H1 (cell line): ENCODE measurements at regions not wholly inside any gene's neighbourhood (a gene's known extent, or its start where the extent isn't known, plus 50 kb on each side); places are given as distances from the start of the nearest gene placed in this dataset.

Experiments used
- HDAC2 ChIP-seq, 2 experiments: fragments of 300-600 bp in 1 of 2; sonication (generic) in 1 of 2; IDR thresholded peaks; 2 replicates each; pipeline ENCODE4 v1.6.1; 2011 to 2012; ENCODE audit warnings: low read depth in 2 of 2, low read length in 2 of 2, mild to moderate bottlenecking in 2 of 2, moderate library complexity in 2 of 2, borderline replicate concordance in 1 of 2, inconsistent platforms in 1 of 2
- JUND ChIP-seq: IDR thresholded peaks from 2 replicates; pipeline ENCODE4 v1.6.1; 2011; ENCODE audit warnings: mild to moderate bottlenecking, improper control_type of control experiment, low read length
- RAD21 ChIP-seq, 2 experiments: IDR thresholded peaks in 1 of 2; conservative IDR thresholded peaks in 1 of 2; 2 replicates each; pipeline ENCODE4 v1.6.1; 2011; ENCODE audit warnings: low read depth in 2 of 2, low read length in 2 of 2, improper control_type of control experiment in 1 of 2, inconsistent platforms in 1 of 2, mild to moderate bottlenecking in 1 of 2, moderate library complexity in 1 of 2
- SAP30 ChIP-seq: fragments of 300-600 bp; sonication (generic); IDR thresholded peaks from 2 replicates; pipeline ENCODE4 v1.7.1; 2012; ENCODE audit warnings: low read length, moderate library complexity, mild to moderate bottlenecking, inconsistent platforms; ENCODE audit not compliant: insufficient read depth, insufficient replicate concordance

DNA sequence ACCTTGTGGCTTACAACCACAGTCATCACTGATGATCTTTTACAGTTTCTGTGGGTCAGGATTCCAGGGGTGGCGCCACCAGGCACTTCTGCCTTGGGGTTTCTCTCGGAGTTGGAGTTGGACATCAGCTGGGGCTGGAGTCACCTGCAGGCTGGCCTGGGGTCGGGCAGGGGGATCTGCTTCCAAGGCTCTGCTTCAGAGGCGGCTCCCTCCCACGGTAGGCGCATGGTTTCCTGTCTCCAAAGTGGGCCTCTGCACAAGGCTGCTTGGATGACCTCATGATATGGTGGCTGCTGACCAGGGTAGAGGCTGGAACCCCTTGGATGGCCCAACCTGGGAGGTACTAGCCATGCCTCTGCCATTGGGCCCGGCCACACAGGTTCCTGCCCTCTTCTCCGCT, 170.6 kb upstream of the CIBAR2 start (continued):
- TF ChIP-seq JUND = no peak
- no peak for TF ChIP-seq SAP30
- TF ChIP-seq RAD21 (IDR thresholded peaks at IDR 0.05 in 1 of 2, conservative IDR thresholded peaks at IDR 0.05 in 1 of 2; ENCODE audit: low read depth in 2 of 2, low read length in 2 of 2) = no peak
- TF ChIP-seq HDAC2 (IDR thresholded peaks at IDR 0.05; ENCODE audit: borderline replicate concordance in 1 of 2, low read depth in 2 of 2, low read length in 2 of 2) = no peak
